HL-60 (cell line): ENCODE measurements at regions not wholly inside any gene's neighbourhood (a gene's known extent, or its start where the extent isn't known, plus 50 kb on each side); places are given as distances from the start of the nearest gene placed in this dataset.
"Not testable (repeated sequence)": the region's sequence is repeated elsewhere in the genome, so short reads cannot be mapped to it uniquely, and the experiment has no call there.

ENCODE experiments used
- DNase-seq, 2 experiments: peaks; one replicate each; pipeline ENCODE4 v3.0.0-alpha.2; 2010 to 2020; ENCODE audit warnings: low read depth in 1 of 2, low spot score in 1 of 2
- H3K27ac ChIP-seq: fragments of 250-450 bp; sonication (Bioruptor Pico); replicated peaks from 2 replicates; pipeline ENCODE4 v1.5.1; 2020; ENCODE audit warnings: mild to moderate bottlenecking, moderate library complexity
- H3K27me3 ChIP-seq: fragments of 250-450 bp; sonication (Bioruptor Pico); 2 replicates; pipeline ENCODE4 v1.5.1; 2021; ENCODE audit warnings: mild to moderate bottlenecking, moderate library complexity; ENCODE audit not compliant: insufficient read depth, poor library complexity, severe bottlenecking
- H3K4me3 ChIP-seq: replicated peaks from 2 replicates; pipeline ENCODE4 v1.5.1; 2011; ENCODE audit warnings: mild to moderate bottlenecking, control low read depth, low read length; ENCODE audit not compliant: insufficient read depth
- CTCF ChIP-seq: IDR thresholded peaks from one replicate; pipeline ENCODE4 v1.5.1; 2011; ENCODE audit warnings: low read length, control low read depth, inconsistent platforms; ENCODE audit not compliant: insufficient read depth
- GABPA ChIP-seq: IDR thresholded peaks from 2 replicates; pipeline ENCODE4 v1.6.1; 2012; ENCODE audit warnings: low read depth
- POLR2AphosphoS5 ChIP-seq: IDR thresholded peaks from 2 replicates; pipeline ENCODE4 v1.6.1; 2012; ENCODE audit warnings: low read depth
- SPI1 ChIP-seq: IDR thresholded peaks from 2 replicates; pipeline ENCODE4 v1.6.1; 2012; ENCODE audit warnings: low read depth, mild to moderate bottlenecking, borderline replicate concordance
- TF ChIP-seq, protein P1 (sequence below): IDR thresholded peaks from 2 replicates; pipeline ENCODE4 v1.6.1; 2012; ENCODE audit warnings: low read depth; ENCODE audit not compliant: insufficient replicate concordance

DNA sequence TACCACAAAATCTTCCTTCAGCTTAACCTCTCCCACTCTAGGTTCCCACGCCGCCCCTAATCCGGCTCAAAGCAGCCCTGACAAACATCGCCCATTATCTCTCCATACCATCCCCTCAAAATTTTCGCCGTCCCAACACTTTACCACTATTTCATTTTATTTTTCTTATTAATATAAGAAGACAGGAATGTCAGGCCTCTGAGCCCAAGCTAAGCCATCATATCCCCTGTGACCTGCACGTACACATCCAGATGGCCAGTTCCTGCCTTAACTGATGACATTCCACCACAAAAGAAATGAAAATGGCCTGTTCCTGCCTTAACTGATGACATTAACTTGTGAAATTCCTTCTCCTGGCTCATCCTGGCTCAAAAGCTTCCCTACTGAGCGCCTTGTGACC is 243.4 kb upstream of the PROK2 start:
- H3K4me3 ChIP-seq, H3K27me3 ChIP-seq, DNase-seq, H3K27ac ChIP-seq: not testable (repeated sequence)

DNA sequence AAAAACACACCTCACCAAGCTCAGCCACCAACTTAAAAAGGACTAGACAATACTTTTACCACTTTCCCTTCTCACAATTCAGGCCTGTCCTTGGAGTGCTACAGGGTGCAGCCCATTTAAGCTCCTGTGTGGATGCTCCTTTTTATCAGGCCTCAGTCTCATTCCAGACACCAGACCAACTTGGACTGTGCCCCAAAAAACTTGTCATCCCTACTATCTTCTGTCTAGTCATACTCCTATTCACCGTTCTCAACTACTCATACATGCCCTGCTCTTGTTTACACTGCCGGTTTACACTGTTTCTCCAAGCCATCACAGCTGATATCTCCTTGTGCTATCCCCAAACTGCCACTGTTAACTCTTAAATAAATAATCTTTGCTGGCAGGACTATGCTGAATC is 242.8 kb upstream of the PROK2 start:
- H3K4me3 ChIP-seq, H3K27ac ChIP-seq, DNase-seq, H3K27me3 ChIP-seq: not testable (repeated sequence)

DNA sequence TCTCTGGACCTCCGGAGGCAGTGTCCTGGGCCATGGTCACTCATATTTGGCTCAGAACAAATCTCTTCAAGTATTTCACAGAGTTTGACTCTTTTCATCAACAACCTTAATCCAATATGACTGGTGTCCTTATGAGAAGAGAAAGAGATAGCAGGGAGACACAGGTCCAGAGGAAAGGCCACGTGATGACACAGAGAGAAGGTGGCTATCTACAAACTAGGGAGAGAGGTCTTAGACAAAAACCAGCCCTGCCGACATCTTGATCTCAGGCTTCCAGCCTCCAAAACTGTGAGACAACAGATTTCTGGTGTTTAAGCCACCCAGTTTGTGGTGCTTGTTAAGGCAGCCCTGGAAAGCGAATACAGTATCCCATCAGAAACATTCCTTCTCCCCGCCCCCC is 237.1 kb upstream of the PROK2 start:
- no peak for DNase-seq
- TF ChIP-seq SPI1 (no peak), POLR2AphosphoS5 (no peak), CTCF (no peak), GABPA (no peak)
- TF ChIP-seq, protein P1, sequence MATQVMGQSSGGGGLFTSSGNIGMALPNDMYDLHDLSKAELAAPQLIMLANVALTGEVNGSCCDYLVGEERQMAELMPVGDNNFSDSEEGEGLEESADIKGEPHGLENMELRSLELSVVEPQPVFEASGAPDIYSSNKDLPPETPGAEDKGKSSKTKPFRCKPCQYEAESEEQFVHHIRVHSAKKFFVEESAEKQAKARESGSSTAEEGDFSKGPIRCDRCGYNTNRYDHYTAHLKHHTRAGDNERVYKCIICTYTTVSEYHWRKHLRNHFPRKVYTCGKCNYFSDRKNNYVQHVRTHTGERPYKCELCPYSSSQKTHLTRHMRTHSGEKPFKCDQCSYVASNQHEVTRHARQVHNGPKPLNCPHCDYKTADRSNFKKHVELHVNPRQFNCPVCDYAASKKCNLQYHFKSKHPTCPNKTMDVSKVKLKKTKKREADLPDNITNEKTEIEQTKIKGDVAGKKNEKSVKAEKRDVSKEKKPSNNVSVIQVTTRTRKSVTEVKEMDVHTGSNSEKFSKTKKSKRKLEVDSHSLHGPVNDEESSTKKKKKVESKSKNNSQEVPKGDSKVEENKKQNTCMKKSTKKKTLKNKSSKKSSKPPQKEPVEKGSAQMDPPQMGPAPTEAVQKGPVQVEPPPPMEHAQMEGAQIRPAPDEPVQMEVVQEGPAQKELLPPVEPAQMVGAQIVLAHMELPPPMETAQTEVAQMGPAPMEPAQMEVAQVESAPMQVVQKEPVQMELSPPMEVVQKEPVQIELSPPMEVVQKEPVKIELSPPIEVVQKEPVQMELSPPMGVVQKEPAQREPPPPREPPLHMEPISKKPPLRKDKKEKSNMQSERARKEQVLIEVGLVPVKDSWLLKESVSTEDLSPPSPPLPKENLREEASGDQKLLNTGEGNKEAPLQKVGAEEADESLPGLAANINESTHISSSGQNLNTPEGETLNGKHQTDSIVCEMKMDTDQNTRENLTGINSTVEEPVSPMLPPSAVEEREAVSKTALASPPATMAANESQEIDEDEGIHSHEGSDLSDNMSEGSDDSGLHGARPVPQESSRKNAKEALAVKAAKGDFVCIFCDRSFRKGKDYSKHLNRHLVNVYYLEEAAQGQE, result no peak
- no peak overlapping the region for H3K4me3 ChIP-seq
- H3K27me3 ChIP-seq, result no peaks in the 10 kb centered on the region
- no peak overlapping the region for H3K27ac ChIP-seq

GRCh38 chr3:72021531-72021930 is 236.6 kb upstream of the PROK2 start:
- Histone ChIP-seq H3K27me3 (no peaks in the 10 kb centered on the region), H3K27ac (no peak overlapping the region), H3K4me3 (no peak overlapping the region)
- TF ChIP-seq, protein P1, result no peak
- no peak for TF ChIP-seq POLR2AphosphoS5
- no peak for TF ChIP-seq SPI1
- no peak for TF ChIP-seq GABPA
- TF ChIP-seq CTCF, result no peak
- no peak for DNase-seq

GRCh38 chr3:72018343-72018984 is 233.5 kb upstream of the PROK2 start:
- Histone ChIP-seq H3K4me3 (no peak overlapping the region), H3K27ac (no peak overlapping the region), H3K27me3 (no peaks in the 10 kb centered on the region)
- DNase-seq, result no peak
- no peak for TF ChIP-seq SPI1
